Suprapubic skin (tissue), 4 donors: ENCODE measurements at regions not wholly inside any gene's neighbourhood (a gene's known extent, or its start where the extent isn't known, plus 50 kb on each side); places are given as distances from the start of the nearest gene placed in this dataset.
"Not testable (repeated sequence)": the region's sequence is repeated elsewhere in the genome, so short reads cannot be mapped to it uniquely, and the experiment has no call there.

Source experiments
- DNase-seq, 2 donors: peaks; one replicate each; pipeline ENCODE4 v3.0.0-alpha.2; 2019; ENCODE audit warnings: low spot score in 2 of 2
- H3K27ac ChIP-seq: fragments of 200-600 bp; sonication (generic); one replicate; pipeline ENCODE4 v1.5.1; 2019
- H3K27me3 ChIP-seq: fragments of 200-600 bp; sonication (generic); one replicate; pipeline ENCODE4 v1.5.1; 2019
- H3K36me3 ChIP-seq: fragments of 200-600 bp; sonication (generic); one replicate; pipeline ENCODE4 v1.5.1; 2019
- H3K4me1 ChIP-seq: fragments of 200-600 bp; sonication (generic); one replicate; pipeline ENCODE4 v1.5.1; 2019
- H3K4me3 ChIP-seq: fragments of 200-600 bp; sonication (generic); one replicate; pipeline ENCODE4 v1.5.1; 2019; ENCODE audit warnings: mild to moderate bottlenecking
- H3K9me3 ChIP-seq: fragments of 200-600 bp; sonication (generic); one replicate; pipeline ENCODE4 v1.5.1; 2019
- CTCF ChIP-seq, 2 donors: fragments of 200-600 bp in 1 of 2; fragments of 450-650 bp in 1 of 2; sonication (generic) in 1 of 2; IDR thresholded peaks; one replicate each; pipeline ENCODE4 v1.5.1; 2016 to 2019; ENCODE audit warnings: antibody characterized with exemption in 2 of 2, mild to moderate bottlenecking in 1 of 2, moderate library complexity in 1 of 2
- EP300 ChIP-seq: sonication (generic); formaldehyde crosslinking; IDR thresholded peaks from one replicate; pipeline ENCODE4 v1.6.1; 2017; ENCODE audit warnings: antibody characterized with exemption
- POLR2A ChIP-seq, 2 donors: fragments of 450-650 bp; IDR thresholded peaks; one replicate each; pipeline ENCODE4 v1.6.1; 2017; ENCODE audit warnings: antibody characterized with exemption in 2 of 2, mild to moderate bottlenecking in 2 of 2, moderate library complexity in 2 of 2
- POLR2AphosphoS5 ChIP-seq, 3 donors: sonication (generic); formaldehyde crosslinking; IDR thresholded peaks; one replicate each; pipeline ENCODE4 v1.6.1; 2017; ENCODE audit warnings: antibody characterized with exemption in 3 of 3
- WGBS: methylation state at CpG from one replicate; pipeline ENCODE4 v1.1.5; 2018; 5-methylcytosine and 5-hydroxymethylcytosine counted together

DNA sequence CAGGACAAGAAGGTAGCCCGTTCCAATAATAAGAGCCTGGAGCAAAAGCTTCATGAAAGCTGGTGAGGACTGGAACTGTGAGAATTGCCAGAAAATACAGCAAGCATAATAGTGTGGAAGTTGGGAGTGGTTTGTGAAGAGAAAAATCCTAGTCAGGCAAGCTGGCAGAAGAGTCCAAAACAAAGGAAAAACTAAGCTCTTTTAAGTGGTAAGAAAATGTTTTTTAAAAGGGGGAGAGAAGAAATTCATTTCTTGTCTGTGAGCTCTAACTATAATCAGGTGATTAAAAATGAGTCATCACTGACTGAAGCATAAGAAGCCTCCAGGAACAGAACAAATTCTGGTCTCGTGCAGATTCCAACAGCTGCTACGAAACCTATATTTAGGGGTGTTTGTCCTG is 102.6 kb downstream of the CAAP1 start:
- Histone ChIP-seq H3K9me3 (no peaks in the 10 kb centered on the region), H3K27ac (no peak overlapping the region), H3K4me3 (no peak overlapping the region), H3K36me3 (no peaks in the 10 kb centered on the region), H3K27me3 (no peaks in the 10 kb centered on the region), H3K4me1 (peaks cover 5% of the 10 kb centered on the region)
- TF ChIP-seq POLR2AphosphoS5 (IDR thresholded peaks at IDR 0.05) (no peak), CTCF (IDR thresholded peaks at IDR 0.05) (no peak), POLR2A (IDR thresholded peaks at IDR 0.05) (no peak), EP300 (no peak)
- 18% methylated on average over 2 of the region's 3 CpGs for WGBS
- DNase-seq = no peak

DNA sequence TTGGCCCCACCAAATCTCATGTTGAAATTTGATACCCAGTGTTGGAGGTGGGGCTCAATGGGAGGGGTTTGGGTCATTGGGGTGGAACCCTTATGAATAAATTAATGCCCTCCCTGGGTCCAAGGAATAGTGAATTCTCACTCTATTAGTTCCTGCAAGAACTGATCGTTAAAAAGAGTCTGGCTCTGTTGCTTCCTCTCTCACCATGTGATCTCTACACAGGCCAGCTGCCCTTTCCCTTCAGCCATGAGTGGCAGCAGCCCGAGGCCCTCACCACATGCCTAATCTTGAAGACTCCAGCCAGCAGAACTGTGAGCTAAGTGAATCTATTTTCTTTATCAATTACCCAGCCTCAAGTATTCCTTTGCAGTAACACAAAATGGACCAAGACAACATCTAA is 106.0 kb downstream of the CAAP1 start:
- Histone ChIP-seq H3K4me3 (no peak overlapping the region), H3K27me3 (no peaks in the 10 kb centered on the region), H3K9me3 (no peaks in the 10 kb centered on the region), H3K36me3 (no peaks in the 10 kb centered on the region), H3K4me1 (peaks cover 5% of the 10 kb centered on the region), H3K27ac (no peak overlapping the region)
- TF ChIP-seq EP300 (no peak), POLR2AphosphoS5 (IDR thresholded peaks at IDR 0.05) (no peak), POLR2A (IDR thresholded peaks at IDR 0.05) (no peak), CTCF (IDR thresholded peaks at IDR 0.05) (no peak)
- DNase-seq = no peak
- WGBS = 38% methylated on average over 2 of the region's 2 CpGs

- Histone ChIP-seq H3K27me3 (no peaks in the 10 kb centered on the region), H3K27ac (no peak overlapping the region)
- 94% methylated on average over 1 of the region's 1 CpG for WGBS
These were observed 109.7 kb downstream of the CAAP1 start for GRCh38 chr9:26782899-26783298.

GRCh38 chr9:26781906-26782305 is 110.7 kb downstream of the CAAP1 start:
- no peak for TF ChIP-seq CTCF (IDR thresholded peaks at IDR 0.05)
- TF ChIP-seq POLR2AphosphoS5 (IDR thresholded peaks at IDR 0.05) = no peak
- no peak for TF ChIP-seq EP300
- no peak for TF ChIP-seq POLR2A (IDR thresholded peaks at IDR 0.05)
- Histone ChIP-seq H3K9me3 (no peaks in the 10 kb centered on the region), H3K4me1 (no peaks in the 10 kb centered on the region), H3K27me3 (no peaks in the 10 kb centered on the region), H3K36me3 (no peaks in the 10 kb centered on the region), H3K27ac (no peak overlapping the region), H3K4me3 (no peak overlapping the region)
- DNase-seq = no peak
- 0% methylated on average over 1 of the region's 1 CpG for WGBS

More at GRCh38 chr9:26782899-26783298, 109.7 kb downstream of the CAAP1 start:
- H3K9me3 ChIP-seq = no peaks in the 10 kb centered on the region
- H3K4me3 ChIP-seq = no peak overlapping the region
- no peaks in the 10 kb centered on the region for H3K4me1 ChIP-seq
- no peaks in the 10 kb centered on the region for H3K36me3 ChIP-seq
- no peak for DNase-seq
- TF ChIP-seq CTCF (IDR thresholded peaks at IDR 0.05) (no peak), EP300 (no peak), POLR2AphosphoS5 (IDR thresholded peaks at IDR 0.05) (no peak), POLR2A (IDR thresholded peaks at IDR 0.05) (no peak)

DNA sequence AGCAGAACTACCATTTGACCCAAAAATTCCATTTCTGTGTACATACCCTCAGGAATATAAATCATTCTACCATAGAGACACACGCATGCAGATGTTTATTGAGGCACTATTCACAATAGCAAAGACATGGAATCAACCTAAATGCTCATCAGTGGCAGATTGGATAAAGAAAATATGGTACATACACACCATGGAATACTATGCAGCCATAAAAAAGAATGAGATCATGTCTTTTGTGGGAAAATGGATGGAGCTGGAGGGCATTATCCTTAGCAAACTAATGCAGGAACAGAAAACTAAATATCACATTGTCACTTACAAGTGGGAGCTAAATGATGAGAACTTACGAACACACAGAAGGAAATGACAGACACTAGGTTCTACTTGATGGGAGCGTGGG is 112.3 kb downstream of the CAAP1 start:
- WGBS = 82% methylated on average over 3 of the region's 3 CpGs
- not testable (repeated sequence) for H3K9me3 ChIP-seq, H3K36me3 ChIP-seq, DNase-seq, H3K27ac ChIP-seq, H3K4me1 ChIP-seq, H3K27me3 ChIP-seq, H3K4me3 ChIP-seq

- Histone ChIP-seq H3K4me1 (no peaks in the 10 kb centered on the region), H3K4me3 (no peak overlapping the region), H3K9me3 (no peaks in the 10 kb centered on the region), H3K36me3 (no peaks in the 10 kb centered on the region), H3K27ac (no peak overlapping the region), H3K27me3 (no peaks in the 10 kb centered on the region)
- no peak for DNase-seq
- 76% methylated on average over 3 of the region's 3 CpGs for WGBS
- TF ChIP-seq CTCF (IDR thresholded peaks at IDR 0.05) (no peak), EP300 (no peak), POLR2AphosphoS5 (IDR thresholded peaks at IDR 0.05) (no peak), POLR2A (IDR thresholded peaks at IDR 0.05) (no peak)
These were observed 113.5 kb downstream of the CAAP1 start for GRCh38 chr9:26779062-26779461.
